B cell (primary cell): ENCODE measurements at regions not wholly inside any gene's neighbourhood (a gene's known extent, or its start where the extent isn't known, plus 50 kb on each side); places are given as distances from the start of the nearest gene placed in this dataset.

Experiments
- ATAC-seq: fragments of 200-7000 bp; cut with Tn5 transposase; one replicate; pipeline ENCODE4 v1.10.0; 2021; ENCODE audit warnings: low read depth, mild to moderate bottlenecking, moderate number of reproducible peaks, moderate library complexity
- CTCF ChIA-PET: fragments of 350-600 bp; sonication (Branson Sonifier 250); formaldehyde crosslinking; loops from one replicate; lab custom pipeline; 2021; ENCODE audit warnings: antibody characterized with exemption, inconsistent platforms; lab: Charles Lee
- POLR2A ChIA-PET: fragments of 350-600 bp; sonication (Branson Sonifier 250); formaldehyde crosslinking; loops from one replicate; lab custom pipeline; 2021; ENCODE audit warnings: antibody characterized with exemption; lab: Charles Lee
- DNase-seq: peaks from one replicate; pipeline ENCODE4 v3.0.0; 2013
- H2AFZ ChIP-seq: 2 replicates; pipeline ENCODE4 v1.6.1; 2012; ENCODE audit warnings: mild to moderate bottlenecking, low read depth, low read length; ENCODE audit not compliant: insufficient read depth, poor library complexity, severe bottlenecking
- H3K27ac ChIP-seq, 2 donors: 1 replicate in 1 of 2; 2 replicates in 1 of 2; pipeline ENCODE4 v1.5.1; 2012 to 2013; ENCODE audit warnings: low read length in 2 of 2, mild to moderate bottlenecking in 2 of 2, moderate library complexity in 1 of 2
- H3K27me3 ChIP-seq, 4 experiments: fragments of 200-600 bp in 1 of 4; sonication (generic) in 1 of 4; replicated peaks in 1 of 4; 1 replicate in 2 of 4; 2 replicates in 2 of 4; pipeline versions ENCODE4 v1.6.1 to v1.7.0; 2013 to 2016; ENCODE audit warnings: low read length in 3 of 4, mild to moderate bottlenecking in 2 of 4, mixed read lengths in 1 of 4, moderate library complexity in 1 of 4; ENCODE audit not compliant: insufficient read depth in 4 of 4, control insufficient read depth in 3 of 4; ENCODE audit errors: control extremely low read depth in 1 of 4
- H3K36me3 ChIP-seq, 2 experiments: replicated peaks in 1 of 2; 1 replicate in 1 of 2; 2 replicates in 1 of 2; pipeline versions ENCODE4 v1.6.1 to v1.7.1; 2013; ENCODE audit warnings: low read length in 1 of 2; ENCODE audit not compliant: insufficient read depth in 2 of 2, control insufficient read depth in 1 of 2; ENCODE audit errors: control extremely low read depth in 1 of 2, extremely low read depth in 1 of 2
- H3K4me1 ChIP-seq, 2 donors: fragments of 200-600 bp in 1 of 2; sonication (generic) in 1 of 2; 1 replicate in 1 of 2; 2 replicates in 1 of 2; pipeline versions ENCODE4 v1.5.1 to v1.6.1; 2013 to 2017; ENCODE audit warnings: low read length in 2 of 2; ENCODE audit not compliant: control insufficient read depth in 2 of 2, insufficient read depth in 2 of 2
- H3K4me2 ChIP-seq: replicated peaks from 2 replicates; pipeline ENCODE3; 2012; ENCODE audit warnings: mild to moderate bottlenecking, low read depth, low read length; ENCODE audit not compliant: poor library complexity, severe bottlenecking
- H3K4me3 ChIP-seq, 5 experiments: fragments of 200-600 bp in 1 of 5; sonication (generic) in 1 of 5; 1 replicate in 3 of 5; 2 replicates in 2 of 5; pipeline versions ENCODE4 v1.5.1 to v1.7.0; 2011 to 2016; ENCODE audit warnings: low read length in 4 of 5, mild to moderate bottlenecking in 4 of 5, low read depth in 2 of 5, control low read depth in 1 of 5, moderate library complexity in 1 of 5; ENCODE audit not compliant: insufficient read depth in 1 of 5; ENCODE audit errors: control extremely low read depth in 1 of 5, extremely low read depth in 1 of 5
- H3K79me2 ChIP-seq: fragments of 200-600 bp; sonication (generic); one replicate; pipeline ENCODE4 v1.6.0; 2016; ENCODE audit warnings: low read length; ENCODE audit not compliant: control insufficient read depth, insufficient read depth
- H3K9ac ChIP-seq: fragments of 200-600 bp; sonication (generic); 2 replicates; pipeline ENCODE4 v1.6.1; 2017; ENCODE audit warnings: mild to moderate bottlenecking, low read length, moderate library complexity
- H3K9me3 ChIP-seq, 3 donors: one replicate each; pipeline versions ENCODE4 v1.6.1 to v1.7.1; 2013; ENCODE audit warnings: low read length in 2 of 3; ENCODE audit not compliant: control insufficient read depth in 2 of 3, insufficient read depth in 1 of 3; ENCODE audit errors: control extremely low read depth in 1 of 3
- H4K20me1 ChIP-seq: 2 replicates; pipeline ENCODE4 v1.6.0; 2012; ENCODE audit warnings: mild to moderate bottlenecking, low read length; ENCODE audit not compliant: insufficient read depth, control insufficient read depth, poor library complexity, severe bottlenecking
- H3K27ac Mint-ChIP-seq: one replicate; pipeline ENCODE4 v1.8.0; 2021; ENCODE audit warnings: mixed read lengths
- H3K27me3 Mint-ChIP-seq: one replicate; pipeline ENCODE4 v1.8.0; 2021; ENCODE audit warnings: mixed read lengths
- H3K4me1 Mint-ChIP-seq: one replicate; pipeline ENCODE4 v1.8.0; 2021; ENCODE audit warnings: mixed read lengths
- H3K4me3 Mint-ChIP-seq: one replicate; pipeline ENCODE4 v1.8.0; 2021; ENCODE audit warnings: mixed read lengths
- H3K9me3 Mint-ChIP-seq: one replicate; pipeline ENCODE4 v1.8.0; 2022; ENCODE audit warnings: mixed read lengths; ENCODE audit not compliant: insufficient read depth
- EZH2 ChIP-seq: IDR thresholded peaks from 2 replicates; pipeline ENCODE4 v1.6.1; 2012; ENCODE audit warnings: borderline replicate concordance, low read depth, mild to moderate bottlenecking, moderate library complexity, low read length; ENCODE audit not compliant: insufficient read depth, poor library complexity, severe bottlenecking
- WGBS: methylation state at CpG from one replicate; pipeline ENCODE4 v1.1.5; 2013; ENCODE audit warnings: missing lambda C conversion rate; ENCODE audit not compliant: insufficient coverage; 5-methylcytosine and 5-hydroxymethylcytosine counted together
- intact Hi-C: fragments of 100-400 bp; cut with micrococcal nuclease; formaldehyde crosslinking; loops from one replicate; pipeline ENCODE4 v1.10.0; 2022
- TF ChIP-seq, protein P1 (sequence below): fragments of 200-600 bp; IDR thresholded peaks from one replicate; pipeline ENCODE4 v1.8.0; 2022; ENCODE audit warnings: antibody characterized with exemption, mild to moderate bottlenecking

GRCh38 chr13:73215823-73216222, 157.0 kb downstream of the KLF5 start:
- CTCF ChIA-PET, result interaction anchor here (0.6 kb wide), 1 partner anchor 74 kb away, joined by 3 read pairs; no protein-coding TSS in a partner anchor

DNA sequence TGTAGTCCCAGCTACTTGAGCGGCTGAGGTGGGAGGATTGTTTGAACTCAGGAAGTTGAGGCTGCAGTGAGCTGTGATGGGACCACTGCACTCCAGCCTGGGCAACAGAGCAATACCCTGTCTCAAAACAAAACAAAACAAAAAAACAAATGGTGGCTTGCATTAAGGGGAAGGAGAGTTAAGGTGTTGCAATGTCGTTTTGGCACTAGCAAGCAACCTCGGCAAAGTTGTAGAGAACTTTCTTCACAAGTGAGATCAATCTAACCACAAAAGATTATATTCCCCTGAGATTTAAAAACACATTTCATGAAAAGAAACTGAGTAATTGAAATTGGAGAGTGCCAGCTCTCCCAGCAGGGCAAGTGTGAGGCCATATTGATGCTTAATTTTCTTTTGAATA, 153.7 kb downstream of the KLF5 start:
- no peak overlapping the region for H3K4me2 ChIP-seq
- intact Hi-C loops, result no loop called here
- WGBS, result no CpG with 5 or more reads among the region's 3 CpGs
- DNase-seq, result no peak
- Mint-ChIP-seq H3K9me3 (no peaks in the 10 kb centered on the region), H3K27ac (no peak overlapping the region), H3K27me3 (no peaks in the 10 kb centered on the region), H3K4me3 (no peak overlapping the region), H3K4me1 (no peaks in the 10 kb centered on the region)
- H2AFZ ChIP-seq, result no peak overlapping the region
- no peak overlapping the region for H3K4me3 ChIP-seq
- no peaks in the 10 kb centered on the region for H3K4me1 ChIP-seq
- no peaks in the 10 kb centered on the region for H4K20me1 ChIP-seq
- H3K27ac ChIP-seq, result no peak overlapping the region
- H3K79me2 ChIP-seq, result no peaks in the 10 kb centered on the region
- no peaks in the 10 kb centered on the region for H3K36me3 ChIP-seq
- no peaks in the 10 kb centered on the region for H3K9me3 ChIP-seq
- H3K9ac ChIP-seq, result no peak overlapping the region
- ATAC-seq, result no peak
- CTCF ChIA-PET, result no interaction called here
- TF ChIP-seq, protein P1, sequence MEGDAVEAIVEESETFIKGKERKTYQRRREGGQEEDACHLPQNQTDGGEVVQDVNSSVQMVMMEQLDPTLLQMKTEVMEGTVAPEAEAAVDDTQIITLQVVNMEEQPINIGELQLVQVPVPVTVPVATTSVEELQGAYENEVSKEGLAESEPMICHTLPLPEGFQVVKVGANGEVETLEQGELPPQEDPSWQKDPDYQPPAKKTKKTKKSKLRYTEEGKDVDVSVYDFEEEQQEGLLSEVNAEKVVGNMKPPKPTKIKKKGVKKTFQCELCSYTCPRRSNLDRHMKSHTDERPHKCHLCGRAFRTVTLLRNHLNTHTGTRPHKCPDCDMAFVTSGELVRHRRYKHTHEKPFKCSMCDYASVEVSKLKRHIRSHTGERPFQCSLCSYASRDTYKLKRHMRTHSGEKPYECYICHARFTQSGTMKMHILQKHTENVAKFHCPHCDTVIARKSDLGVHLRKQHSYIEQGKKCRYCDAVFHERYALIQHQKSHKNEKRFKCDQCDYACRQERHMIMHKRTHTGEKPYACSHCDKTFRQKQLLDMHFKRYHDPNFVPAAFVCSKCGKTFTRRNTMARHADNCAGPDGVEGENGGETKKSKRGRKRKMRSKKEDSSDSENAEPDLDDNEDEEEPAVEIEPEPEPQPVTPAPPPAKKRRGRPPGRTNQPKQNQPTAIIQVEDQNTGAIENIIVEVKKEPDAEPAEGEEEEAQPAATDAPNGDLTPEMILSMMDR, result no peak
- no peak for TF ChIP-seq EZH2
- H3K27me3 ChIP-seq, result no peaks in the 10 kb centered on the region
- POLR2A ChIA-PET, result no interaction called here

More at GRCh38 chr13:73215823-73216222, 157.0 kb downstream of the KLF5 start:
- POLR2A ChIA-PET, result no interaction called here
- no peak overlapping the region for H3K4me3 Mint-ChIP-seq
- Histone ChIP-seq H3K36me3 (no peaks in the 10 kb centered on the region), H3K27me3 (no peaks in the 10 kb centered on the region), H3K4me1 (no peaks in the 10 kb centered on the region), H2AFZ (no peak overlapping the region), H3K9me3 (no peaks in the 10 kb centered on the region), H3K4me3 (no peak overlapping the region), H3K79me2 (no peaks in the 10 kb centered on the region), H3K9ac (no peak overlapping the region), H4K20me1 (no peaks in the 10 kb centered on the region), H3K4me2 (no peak overlapping the region), H3K27ac (no peak overlapping the region)
- TF ChIP-seq EZH2, result no peak
- TF ChIP-seq, protein P1, result no peak
- H3K27me3 Mint-ChIP-seq, result no peaks in the 10 kb centered on the region
- DNase-seq, result no peak
- 87% methylated on average over 3 of the region's 6 CpGs for WGBS
- no peaks in the 10 kb centered on the region for H3K9me3 Mint-ChIP-seq
- no peaks in the 10 kb centered on the region for H3K4me1 Mint-ChIP-seq
- intact Hi-C loops, result no loop called here
- no peak overlapping the region for H3K27ac Mint-ChIP-seq
- no peak for ATAC-seq
